ENCODE measurements at regions not wholly inside any gene's neighbourhood (a gene's known extent, or its start where the extent isn't known, plus 50 kb on each side); places are given as distances from the start of the nearest gene placed in this dataset.

GRCh38 chr17:77318021-77318420, 177.3 kb downstream of the SEC14L1 start:
- no peaks in the 10 kb centered on the region for H3K27me3 ChIP-seq
- H3K36me3 ChIP-seq: no peaks in the 10 kb centered on the region
- peaks cover 28 to 41% of the 10 kb centered on the region in 2 donors for H3K4me1 ChIP-seq
- peak overlapping the region; percentile 99 to 100 for H3K27ac ChIP-seq
- no peak for DNase-seq (ENCODE audit: low spot score in 2 of 2)
- no peaks in the 10 kb centered on the region for H3K9me3 ChIP-seq
- H3K4me3 ChIP-seq: no peak overlapping the region
- intact Hi-C loops (cut with DNase I; ENCODE audit: low total_unique reads): no loop called here
- TF ChIP-seq POLR2A (IDR thresholded peaks at IDR 0.05) (no peak), POLR2AphosphoS5 (IDR thresholded peaks at IDR 0.05) (no peak), CTCF (IDR thresholded peaks at IDR 0.05) (no peak)

GRCh38 chr17:77318491-77319210, 177.9 kb downstream of the SEC14L1 start:
- Histone ChIP-seq H3K4me3 (peak overlapping the region; percentile 53 to 79 (median 57)), H3K9me3 (no peaks in the 10 kb centered on the region), H3K27ac (peak overlapping the region; percentile 99 to 100), H3K27me3 (no peaks in the 10 kb centered on the region), H3K4me1 (peaks cover 33 to 39% of the 10 kb centered on the region in 2 donors), H3K36me3 (no peaks in the 10 kb centered on the region)
- TF ChIP-seq CTCF (IDR thresholded peaks at IDR 0.05): no peak
- no peak for TF ChIP-seq POLR2A (IDR thresholded peaks at IDR 0.05)
- no peak for TF ChIP-seq POLR2AphosphoS5 (IDR thresholded peaks at IDR 0.05)
- no peak for DNase-seq (ENCODE audit: low spot score in 2 of 2)
- intact Hi-C loops (cut with DNase I; ENCODE audit: low total_unique reads): no loop called here

GRCh38 chr17:77319211-77320043, 178.7 kb downstream of the SEC14L1 start:
- Histone ChIP-seq H3K27ac (peak overlapping the region; percentile 99 to 100), H3K36me3 (no peaks in the 10 kb centered on the region), H3K27me3 (no peaks in the 10 kb centered on the region), H3K9me3 (no peaks in the 10 kb centered on the region), H3K4me3 (peak overlapping the region; percentile 53 to 79 (median 57)), H3K4me1 (peaks cover 38 to 40% of the 10 kb centered on the region in 2 donors)
- peak; percentile 92 to 94 for DNase-seq (ENCODE audit: low spot score in 2 of 2)
- peak; percentile 62 for TF ChIP-seq POLR2A (IDR thresholded peaks at IDR 0.05)
- peak; percentile 86 to 95 (median 88) for TF ChIP-seq POLR2AphosphoS5 (IDR thresholded peaks at IDR 0.05)
- TF ChIP-seq CTCF (IDR thresholded peaks at IDR 0.05): peak in 1 of 3 donors; percentile 10
- intact Hi-C loops (cut with DNase I; ENCODE audit: low total_unique reads): loop anchor here (1.0 to 10.0 kb wide), 2 partner anchors 34 to 105 kb away; no protein-coding TSS in a partner anchor

- no peak for TF ChIP-seq POLR2A (IDR thresholded peaks at IDR 0.05)
- Histone ChIP-seq H3K27me3 (no peaks in the 10 kb centered on the region), H3K4me3 (peak overlapping the region; percentile 53 to 79 (median 57)), H3K36me3 (no peaks in the 10 kb centered on the region), H3K4me1 (peaks cover 38 to 40% of the 10 kb centered on the region in 2 donors), H3K27ac (peak overlapping the region; percentile 99 to 100), H3K9me3 (no peaks in the 10 kb centered on the region)
- intact Hi-C loops (cut with DNase I; ENCODE audit: low total_unique reads): loop anchor here (1.0 to 10.0 kb wide), 2 partner anchors 33 to 105 kb away; no protein-coding TSS in a partner anchor
- DNase-seq (ENCODE audit: low spot score in 2 of 2): no peak
These were observed 179.3 kb downstream of the SEC14L1 start for GRCh38 chr17:77320044-77320440.

- peak; percentile 67 to 75 for DNase-seq (ENCODE audit: low spot score in 2 of 2)
- intact Hi-C loops (cut with DNase I; ENCODE audit: low total_unique reads): loop anchor here (1.0 to 10.0 kb wide), 2 partner anchors 33 to 104 kb away; no protein-coding TSS in a partner anchor
- Histone ChIP-seq H3K27me3 (no peaks in the 10 kb centered on the region), H3K27ac (peak overlapping the region; percentile 99 to 100), H3K4me1 (peaks cover 37 to 45% of the 10 kb centered on the region in 2 donors), H3K9me3 (no peaks in the 10 kb centered on the region), H3K36me3 (no peaks in the 10 kb centered on the region), H3K4me3 (peak overlapping the region; percentile 53 to 79 (median 57))
- TF ChIP-seq POLR2A (IDR thresholded peaks at IDR 0.05) (no peak), POLR2AphosphoS5 (IDR thresholded peaks at IDR 0.05) (peak; percentile 34 to 64 (median 55)), CTCF (IDR thresholded peaks at IDR 0.05) (peak in 1 of 3 donors; percentile 4)
These were observed 179.9 kb downstream of the SEC14L1 start for GRCh38 chr17:77320485-77321256.

All from breast epithelium (tissue), 4 donors.